HG02763 (cell line): ENCODE measurements at regions not wholly inside any gene's neighbourhood (a gene's known extent, or its start where the extent isn't known, plus 50 kb on each side); places are given as distances from the start of the nearest gene placed in this dataset.
A peak's percentile ranks its signal among the peaks of the same experiment; 100 is the strongest.
"Not testable (repeated sequence)": the region's sequence is repeated elsewhere in the genome, so short reads cannot be mapped to it uniquely, and the experiment has no call there.

ENCODE experiments used
- ATAC-seq: cut with Tn5 transposase; IDR thresholded peaks from one replicate; pipeline ENCODE4 v1.9.1; 2021; ENCODE audit warnings: mild to moderate bottlenecking, moderate library complexity; ENCODE audit not compliant: unreplicated experiment

GRCh38 chr1:184858288-184858687 lies 103.6 kb upstream of the EDEM3 start:
- ATAC-seq, result no peak

GRCh38 chr1:184854496-184855140 lies 100.0 kb upstream of the EDEM3 start:
- no peak for ATAC-seq

DNA sequence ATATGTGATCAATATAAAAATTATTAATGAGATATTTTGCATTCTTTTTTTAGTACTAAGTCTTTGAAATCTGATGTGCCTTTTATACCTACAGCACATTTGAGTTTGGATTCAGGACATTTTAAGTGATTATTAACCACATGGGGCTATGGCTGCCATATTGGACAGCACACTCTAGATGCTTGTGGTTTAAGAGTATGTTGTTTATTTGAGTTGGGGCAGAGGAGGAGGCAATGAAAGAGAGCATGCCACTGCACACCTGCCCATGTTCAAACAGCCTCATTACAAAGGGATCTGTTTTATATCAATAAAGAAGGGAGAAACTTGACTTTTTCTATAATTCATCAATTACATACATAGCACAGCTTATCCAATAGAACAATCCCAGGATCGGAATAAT lies 99.4 kb upstream of the EDEM3 start:
- no peak for ATAC-seq

- ATAC-seq, result no peak
Observed at GRCh38 chr1:184851822-184852746, 97.4 kb upstream of the EDEM3 start.

GRCh38 chr1:184843732-184844495 lies 89.3 kb upstream of the EDEM3 start:
- ATAC-seq, result peak; percentile 100

DNA sequence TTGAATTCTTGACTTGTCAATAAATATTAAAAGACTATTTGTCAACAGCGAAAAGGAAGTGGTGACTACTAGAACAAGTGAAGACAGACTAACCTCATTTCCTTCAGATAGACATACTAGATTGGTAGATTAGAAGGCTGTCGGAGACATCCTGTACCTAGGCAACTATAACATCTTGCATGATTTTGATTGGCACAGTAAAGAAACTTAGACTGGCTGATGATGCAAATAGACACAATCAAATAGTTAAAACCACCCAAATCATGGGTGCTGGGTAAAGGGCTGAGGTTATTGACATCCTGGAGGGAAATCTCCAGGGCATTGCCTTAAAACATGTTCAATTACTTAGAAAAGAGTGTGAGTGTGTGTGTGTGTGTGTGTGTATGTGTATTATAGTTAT lies 85.9 kb upstream of the EDEM3 start:
- no peak for ATAC-seq

DNA sequence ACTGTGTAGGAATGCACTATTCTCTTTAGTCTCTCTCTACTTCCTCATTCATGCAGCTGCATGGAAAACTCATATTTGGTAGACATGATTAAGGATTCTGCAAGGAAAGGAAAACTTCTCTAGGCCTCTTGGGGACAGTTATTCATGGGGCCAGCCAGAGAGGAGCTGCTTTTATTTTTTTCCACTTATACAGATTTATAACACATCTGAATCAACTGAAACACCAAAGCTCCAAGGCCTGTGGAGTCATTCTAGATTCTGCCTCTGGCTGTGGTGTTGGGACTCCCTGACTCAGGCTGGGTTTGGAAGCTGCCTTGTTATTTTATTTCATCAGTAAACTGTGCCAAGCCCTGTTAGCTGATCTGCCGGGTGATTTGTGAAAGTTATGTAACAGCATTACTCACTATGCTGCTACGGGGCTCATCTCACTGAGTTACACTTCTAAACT lies 83.9 kb upstream of the EDEM3 start:
- ATAC-seq, result no peak

GRCh38 chr1:184836934-184837895 lies 82.6 kb upstream of the EDEM3 start:
- no peak for ATAC-seq

GRCh38 chr1:184836141-184836540 lies 81.5 kb upstream of the EDEM3 start:
- ATAC-seq, result no peak

- not testable (repeated sequence) for ATAC-seq
Observed at GRCh38 chr1:184833994-184834393, 79.3 kb upstream of the EDEM3 start.

- no peak for ATAC-seq
Observed at GRCh38 chr1:184832517-184832916, 77.9 kb upstream of the EDEM3 start.

- not testable (repeated sequence) for ATAC-seq
Observed at GRCh38 chr1:184829496-184829895, 74.8 kb upstream of the EDEM3 start.

- no peak for ATAC-seq
Observed at GRCh38 chr1:184828369-184828717, 73.7 kb upstream of the EDEM3 start.

GRCh38 chr1:184827600-184828368 lies 73.1 kb upstream of the EDEM3 start:
- no peak for ATAC-seq

GRCh38 chr1:184826001-184826400 lies 71.3 kb upstream of the EDEM3 start:
- ATAC-seq, result no peak

GRCh38 chr1:184825571-184825970 lies 70.9 kb upstream of the EDEM3 start:
- ATAC-seq, result no peak

GRCh38 chr1:184824691-184825323 lies 70.1 kb upstream of the EDEM3 start:
- ATAC-seq, result no peak

- no peak for ATAC-seq
Observed at GRCh38 chr1:184823080-184823479, 68.4 kb upstream of the EDEM3 start.

DNA sequence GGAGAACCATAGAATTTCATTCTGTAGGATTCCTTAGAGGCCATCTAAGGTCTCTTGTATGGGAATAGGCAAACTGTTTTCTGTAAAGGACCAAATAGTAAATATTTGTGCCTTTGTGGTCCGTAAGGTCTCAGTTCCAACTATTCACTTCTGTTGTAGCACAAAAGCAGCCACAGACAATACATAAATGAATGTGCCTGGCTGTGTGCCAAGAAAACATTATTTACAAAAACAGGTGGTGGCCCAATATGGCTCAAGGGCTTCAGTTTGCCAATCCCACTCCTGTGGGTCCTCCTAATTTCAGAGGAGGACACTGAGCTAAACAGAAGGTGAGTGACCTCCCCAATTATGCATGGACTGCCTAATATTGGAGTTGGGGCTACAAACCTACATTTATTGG lies 67.6 kb upstream of the EDEM3 start:
- no peak for ATAC-seq
